Body of pancreas (tissue), 4 donors: ENCODE measurements at regions not wholly inside any gene's neighbourhood (a gene's known extent, or its start where the extent isn't known, plus 50 kb on each side); places are given as distances from the start of the nearest gene placed in this dataset.

Experiments
- CTCF ChIP-seq, 7 experiments: fragments of 450-650 bp in 4 of 7; fragments of 200-600 bp in 3 of 7; sonication (generic) in 3 of 7; IDR thresholded peaks; one replicate each; pipeline ENCODE4 v1.5.1; 2016 to 2019; ENCODE audit warnings: antibody characterized with exemption in 7 of 7
- POLR2A ChIP-seq, 3 donors: fragments of 450-650 bp; IDR thresholded peaks; one replicate each; pipeline ENCODE4 v1.6.1; 2016; ENCODE audit warnings: antibody characterized with exemption in 3 of 3, mild to moderate bottlenecking in 2 of 3

- TF ChIP-seq CTCF (IDR thresholded peaks at IDR 0.05) = no peak
- no peak for TF ChIP-seq POLR2A (IDR thresholded peaks at IDR 0.05)
Measured at GRCh38 chr4:23202712-23203247, 510.0 kb downstream of the GBA3 start.
